GM18873 (cell line): ENCODE measurements at regions not wholly inside any gene's neighbourhood (a gene's known extent, or its start where the extent isn't known, plus 50 kb on each side); places are given as distances from the start of the nearest gene placed in this dataset.

Experiments
- ATAC-seq: cut with Tn5 transposase; IDR thresholded peaks from one replicate; pipeline ENCODE4 v1.9.1; 2021; ENCODE audit warnings: mild to moderate bottlenecking, moderate library complexity, moderate number of reproducible peaks; ENCODE audit not compliant: unreplicated experiment, low FRiP score

- no peak for ATAC-seq
Measured at GRCh38 chr13:106145997-106146864, 389.2 kb downstream of the EFNB2 start.

- no peak for ATAC-seq
Measured at GRCh38 chr13:106145070-106145469, 390.4 kb downstream of the EFNB2 start.

DNA sequence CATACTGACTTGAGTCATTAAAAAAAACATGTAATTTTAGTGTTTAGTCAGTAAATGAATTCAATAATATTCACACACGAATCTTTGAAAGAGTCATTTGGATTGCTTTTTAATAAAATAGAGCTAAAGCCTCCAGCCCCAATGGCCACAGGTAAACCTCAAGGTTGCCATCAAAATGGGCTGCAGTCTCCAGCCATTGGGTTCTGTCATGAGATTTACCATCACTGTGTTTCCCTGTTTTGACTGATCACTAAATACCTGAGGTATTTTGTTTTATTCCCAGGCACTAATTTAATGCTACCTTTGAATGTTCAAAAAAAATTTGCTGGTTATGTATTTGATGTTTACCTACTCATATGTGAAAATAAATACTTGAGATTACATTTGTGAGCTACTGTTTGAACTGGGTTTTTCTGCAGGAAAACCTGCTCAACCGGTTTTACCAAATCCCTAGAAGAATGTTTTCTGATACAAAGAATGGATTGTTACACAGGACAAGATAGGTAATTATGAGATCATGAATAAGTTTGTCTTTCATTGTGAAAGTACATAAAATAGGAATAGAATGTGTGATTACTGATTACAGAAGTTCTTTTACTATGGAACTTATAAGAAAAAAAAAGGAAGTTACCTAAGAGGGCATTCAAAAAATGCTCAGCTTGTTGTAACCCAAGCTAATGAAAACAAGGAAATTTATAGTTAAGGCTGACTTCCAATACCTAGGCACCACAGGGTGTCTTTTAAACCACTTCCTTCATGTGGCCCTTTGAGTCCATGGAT lies 391.3 kb downstream of the EFNB2 start:
- ATAC-seq = no peak

DNA sequence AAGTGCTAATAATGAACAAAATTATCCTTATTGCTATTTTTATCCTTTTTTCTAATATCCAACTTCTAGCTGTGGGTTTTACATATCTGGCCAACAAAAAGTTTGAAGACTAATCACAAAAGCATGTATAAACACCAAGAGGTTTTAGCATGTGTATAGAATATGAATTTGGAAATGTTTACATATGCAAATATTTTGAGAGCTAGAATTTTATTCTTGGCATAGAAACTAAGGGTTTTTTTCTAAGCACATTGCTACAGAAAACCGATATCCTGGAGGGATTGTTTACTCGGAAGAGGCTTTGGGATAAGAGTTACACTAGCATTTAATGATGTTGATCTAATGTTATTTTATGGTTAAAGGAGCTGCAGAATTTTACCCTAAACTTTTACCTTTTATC lies 392.1 kb downstream of the EFNB2 start:
- no peak for ATAC-seq

GRCh38 chr13:106140476-106140875 lies 395.0 kb downstream of the EFNB2 start:
- ATAC-seq = no peak

- ATAC-seq = no peak
Measured at GRCh38 chr13:106139942-106140341, 395.5 kb downstream of the EFNB2 start.

- ATAC-seq = no peak
Measured at GRCh38 chr13:106139377-106139776, 396.1 kb downstream of the EFNB2 start.

- ATAC-seq = no peak
Measured at GRCh38 chr13:106138620-106139019, 396.8 kb downstream of the EFNB2 start.

GRCh38 chr13:106133025-106133424 lies 402.4 kb downstream of the EFNB2 start:
- no peak for ATAC-seq

DNA sequence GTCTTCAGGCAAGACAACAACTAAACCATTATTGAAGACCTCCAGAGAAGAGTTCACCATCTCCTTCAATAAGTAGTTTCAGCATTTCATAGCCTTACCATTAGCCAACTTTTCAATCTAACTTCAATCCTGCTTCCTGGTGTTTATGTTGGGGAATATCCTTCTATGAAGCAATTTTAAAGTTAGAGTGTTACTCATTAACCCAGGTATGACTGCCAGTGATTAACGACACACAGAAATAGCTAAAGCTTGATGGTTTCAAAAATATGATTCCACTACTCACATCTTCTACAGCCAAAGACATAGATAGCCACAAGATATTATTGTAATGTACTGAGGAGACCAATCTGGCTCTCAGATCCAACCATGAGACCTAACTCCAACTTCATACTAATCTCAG lies 403.2 kb downstream of the EFNB2 start:
- no peak for ATAC-seq

GRCh38 chr13:106129993-106130392 lies 405.5 kb downstream of the EFNB2 start:
- ATAC-seq = no peak

GRCh38 chr13:106129273-106129672 lies 406.2 kb downstream of the EFNB2 start:
- no peak for ATAC-seq

DNA sequence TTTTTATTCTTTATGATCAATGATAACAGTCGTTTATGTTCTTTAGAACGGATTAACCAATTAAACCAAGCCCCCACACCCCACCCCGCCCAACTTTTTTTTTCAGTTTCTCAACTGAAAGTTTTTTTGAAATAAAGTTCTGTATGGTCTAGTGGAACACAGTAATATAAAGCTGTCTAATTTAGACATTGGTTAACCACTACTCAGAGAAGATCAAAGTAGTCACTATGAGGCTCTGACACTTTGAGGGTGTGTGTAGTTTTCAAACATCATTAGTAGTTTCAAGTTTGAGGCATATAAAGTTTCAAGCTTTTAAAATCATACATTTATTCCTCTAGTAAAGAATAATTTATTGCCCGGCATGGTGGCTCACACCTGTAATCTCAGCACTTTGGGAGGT lies 413.2 kb downstream of the EFNB2 start:
- ATAC-seq = no peak

DNA sequence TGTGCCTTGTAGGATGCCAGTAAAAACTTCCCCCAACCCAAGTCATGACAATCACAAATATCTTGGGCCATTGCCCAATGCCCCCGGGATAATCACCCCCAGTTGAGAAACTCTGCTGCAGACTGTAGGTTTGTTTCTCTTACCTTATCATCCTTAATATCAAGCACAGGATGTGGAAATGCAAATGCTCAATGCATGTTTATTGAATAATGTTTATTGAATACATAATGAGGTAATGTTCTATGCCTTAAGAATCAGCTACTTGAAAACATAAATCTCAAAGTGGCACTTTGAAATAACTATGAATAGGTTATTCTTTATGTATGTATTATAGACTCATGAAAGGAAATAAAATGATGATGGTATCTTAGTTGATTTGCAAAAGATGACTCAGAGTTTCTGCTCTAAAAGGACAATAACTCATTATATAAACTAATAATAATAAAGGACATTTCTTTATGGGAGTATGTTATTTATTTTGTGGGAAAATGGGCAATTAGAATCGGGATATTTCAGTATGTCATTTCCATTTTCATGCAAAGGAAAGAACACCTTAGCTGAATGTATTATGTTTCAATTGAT lies 414.2 kb downstream of the EFNB2 start:
- no peak for ATAC-seq

GRCh38 chr13:106118996-106119395 lies 416.5 kb downstream of the EFNB2 start:
- no peak for ATAC-seq

- no peak for ATAC-seq
Measured at GRCh38 chr13:106118050-106118449, 417.4 kb downstream of the EFNB2 start.

GRCh38 chr13:106117640-106118039 lies 417.8 kb downstream of the EFNB2 start:
- no peak for ATAC-seq

GRCh38 chr13:106117035-106117434 lies 418.4 kb downstream of the EFNB2 start:
- ATAC-seq = no peak

GRCh38 chr13:106115081-106115480 lies 420.4 kb downstream of the EFNB2 start:
- ATAC-seq = no peak

- ATAC-seq = no peak
Measured at GRCh38 chr13:106113796-106114195, 421.7 kb downstream of the EFNB2 start.

DNA sequence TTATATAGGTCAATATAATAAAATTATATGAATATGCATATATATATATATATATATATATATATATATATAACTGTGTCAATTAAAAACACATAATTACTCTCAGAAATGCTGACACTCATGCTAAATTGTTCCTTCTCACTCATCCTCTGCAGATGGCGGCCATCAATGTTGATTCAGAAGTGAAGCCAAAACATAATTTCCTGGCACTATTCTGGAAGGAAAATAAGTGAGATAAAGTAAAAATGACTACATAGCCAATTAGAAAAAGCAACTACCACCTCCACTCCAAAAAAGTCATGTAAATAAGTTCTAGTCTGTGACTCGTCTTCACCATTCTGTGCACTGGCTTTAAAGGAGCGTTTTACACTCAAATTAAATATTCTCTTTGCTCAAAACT lies 423.3 kb downstream of the EFNB2 start:
- ATAC-seq = no peak
